Skin epidermis (tissue), 12 donors: ENCODE measurements at regions not wholly inside any gene's neighbourhood (a gene's known extent, or its start where the extent isn't known, plus 50 kb on each side); places are given as distances from the start of the nearest gene placed in this dataset.

Source experiments
- H3K27ac ChIP-seq, 21 experiments: fragments of 200-600 bp; sonication (generic) in 11 of 21; one replicate each; pipeline ENCODE4 v1.5.0; 2020; ENCODE audit warnings: mild to moderate bottlenecking in 3 of 21, inconsistent platforms in 2 of 21, moderate library complexity in 2 of 21
- H3K4me3 ChIP-seq, 7 experiments: fragments of 200-600 bp; sonication (generic) in 2 of 7; one replicate each; pipeline ENCODE4 v1.5.0; 2020; ENCODE audit warnings: inconsistent platforms in 2 of 7, mild to moderate bottlenecking in 2 of 7, moderate library complexity in 1 of 7

- no peak overlapping the region for H3K27ac ChIP-seq
- H3K4me3 ChIP-seq: no peak overlapping the region
These were observed 419.7 kb upstream of the RGPD4 start for GRCh38 chr2:107407017-107407416.

- no peak overlapping the region for H3K27ac ChIP-seq
- no peak overlapping the region for H3K4me3 ChIP-seq
These were observed 418.7 kb upstream of the RGPD4 start for GRCh38 chr2:107407974-107408373.

GRCh38 chr2:107411267-107411666 is 415.4 kb upstream of the RGPD4 start:
- no peak overlapping the region for H3K4me3 ChIP-seq
- H3K27ac ChIP-seq: no peak overlapping the region

- Histone ChIP-seq H3K27ac (no peak overlapping the region), H3K4me3 (no peak overlapping the region)
These were observed 414.3 kb upstream of the RGPD4 start for GRCh38 chr2:107412209-107412904.

- no peak overlapping the region for H3K27ac ChIP-seq
- no peak overlapping the region for H3K4me3 ChIP-seq
These were observed 413.7 kb upstream of the RGPD4 start for GRCh38 chr2:107412981-107413380.

- no peak overlapping the region for H3K27ac ChIP-seq
These were observed 412.3 kb upstream of the RGPD4 start for GRCh38 chr2:107414376-107414775.

GRCh38 chr2:107418708-107419107 is 408.0 kb upstream of the RGPD4 start:
- Histone ChIP-seq H3K27ac (no peak overlapping the region), H3K4me3 (no peak overlapping the region)

More at GRCh38 chr2:107414376-107414775, 412.3 kb upstream of the RGPD4 start:
- no peak overlapping the region for H3K4me3 ChIP-seq

- no peak overlapping the region for H3K4me3 ChIP-seq
- H3K27ac ChIP-seq: no peak overlapping the region
These were observed 407.5 kb upstream of the RGPD4 start for GRCh38 chr2:107419191-107419590.

GRCh38 chr2:107428781-107429180 is 397.9 kb upstream of the RGPD4 start:
- Histone ChIP-seq H3K27ac (no peak overlapping the region), H3K4me3 (no peak overlapping the region)

- H3K27ac ChIP-seq: no peak overlapping the region
These were observed 396.7 kb upstream of the RGPD4 start for GRCh38 chr2:107430006-107430405.

GRCh38 chr2:107430596-107431266 is 396.0 kb upstream of the RGPD4 start:
- Histone ChIP-seq H3K4me3 (no peak overlapping the region), H3K27ac (no peak overlapping the region)

More at GRCh38 chr2:107430006-107430405, 396.7 kb upstream of the RGPD4 start:
- H3K4me3 ChIP-seq: no peak overlapping the region

- H3K27ac ChIP-seq: no peak overlapping the region
- H3K4me3 ChIP-seq: no peak overlapping the region
These were observed 390.4 kb upstream of the RGPD4 start for GRCh38 chr2:107436281-107436680.

GRCh38 chr2:107437265-107437664 is 389.4 kb upstream of the RGPD4 start:
- no peak overlapping the region for H3K27ac ChIP-seq

GRCh38 chr2:107437807-107438206 is 388.9 kb upstream of the RGPD4 start:
- Histone ChIP-seq H3K4me3 (no peak overlapping the region), H3K27ac (no peak overlapping the region)

More at GRCh38 chr2:107437265-107437664, 389.4 kb upstream of the RGPD4 start:
- no peak overlapping the region for H3K4me3 ChIP-seq

- no peak overlapping the region for H3K4me3 ChIP-seq
- H3K27ac ChIP-seq: no peak overlapping the region
These were observed 378.5 kb upstream of the RGPD4 start for GRCh38 chr2:107448160-107448559.

GRCh38 chr2:107461301-107461700 is 365.4 kb upstream of the RGPD4 start:
- H3K4me3 ChIP-seq: no peak overlapping the region
- no peak overlapping the region for H3K27ac ChIP-seq

- no peak overlapping the region for H3K27ac ChIP-seq
- H3K4me3 ChIP-seq: no peak overlapping the region
These were observed 364.5 kb upstream of the RGPD4 start for GRCh38 chr2:107462181-107462580.

GRCh38 chr2:107466241-107466640 is 360.5 kb upstream of the RGPD4 start:
- no peak overlapping the region for H3K4me3 ChIP-seq
- no peak overlapping the region for H3K27ac ChIP-seq

- Histone ChIP-seq H3K4me3 (no peak overlapping the region), H3K27ac (no peak overlapping the region)
These were observed 359.5 kb upstream of the RGPD4 start for GRCh38 chr2:107466984-107467773.

GRCh38 chr2:107469437-107469995 is 357.2 kb upstream of the RGPD4 start:
- no peak overlapping the region for H3K27ac ChIP-seq

More at GRCh38 chr2:107469437-107469995, 357.2 kb upstream of the RGPD4 start:
- H3K4me3 ChIP-seq: no peak overlapping the region
